Daoy (cell line): ENCODE measurements at regions not wholly inside any gene's neighbourhood (a gene's known extent, or its start where the extent isn't known, plus 50 kb on each side); places are given as distances from the start of the nearest gene placed in this dataset.
A peak's percentile ranks its signal among the peaks of the same experiment; 100 is the strongest.

Source experiments
- DNase-seq: peaks from one replicate; pipeline ENCODE4 v3.0.0-alpha.2; 2015; ENCODE audit warnings: low read depth

GRCh38 chr7:33727315-33727714 is 178.0 kb upstream of the BMPER start:
- DNase-seq: no peak

GRCh38 chr7:33728873-33729551 is 176.3 kb upstream of the BMPER start:
- no peak for DNase-seq

DNA sequence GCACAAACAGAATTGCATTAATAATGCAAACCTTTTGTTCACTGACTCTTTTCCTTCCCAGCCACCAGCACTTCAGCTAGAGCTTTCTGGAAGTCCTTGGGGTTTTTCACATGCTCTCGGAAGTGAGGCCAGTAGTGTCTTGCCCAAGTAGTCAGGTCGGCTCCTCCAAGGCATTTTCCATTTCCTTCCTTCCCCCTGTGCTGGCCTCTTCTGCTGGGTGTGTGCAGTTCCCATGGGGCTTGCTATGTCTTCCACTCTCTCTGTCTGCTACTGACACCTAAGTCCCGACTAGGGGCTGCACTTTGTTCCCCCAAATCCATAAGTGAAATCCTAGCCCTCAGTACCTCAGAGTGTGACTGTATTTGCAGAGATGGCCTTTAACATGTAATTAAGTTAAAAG is 175.6 kb upstream of the BMPER start:
- DNase-seq: no peak

GRCh38 chr7:33730958-33731357 is 174.4 kb upstream of the BMPER start:
- no peak for DNase-seq

GRCh38 chr7:33731912-33732311 is 173.4 kb upstream of the BMPER start:
- no peak for DNase-seq

GRCh38 chr7:33732462-33732861 is 172.9 kb upstream of the BMPER start:
- DNase-seq: no peak

GRCh38 chr7:33733870-33734650 is 171.3 kb upstream of the BMPER start:
- DNase-seq: no peak

GRCh38 chr7:33735403-33735802 is 169.9 kb upstream of the BMPER start:
- no peak for DNase-seq

GRCh38 chr7:33736521-33737221 is 168.7 kb upstream of the BMPER start:
- DNase-seq: no peak

DNA sequence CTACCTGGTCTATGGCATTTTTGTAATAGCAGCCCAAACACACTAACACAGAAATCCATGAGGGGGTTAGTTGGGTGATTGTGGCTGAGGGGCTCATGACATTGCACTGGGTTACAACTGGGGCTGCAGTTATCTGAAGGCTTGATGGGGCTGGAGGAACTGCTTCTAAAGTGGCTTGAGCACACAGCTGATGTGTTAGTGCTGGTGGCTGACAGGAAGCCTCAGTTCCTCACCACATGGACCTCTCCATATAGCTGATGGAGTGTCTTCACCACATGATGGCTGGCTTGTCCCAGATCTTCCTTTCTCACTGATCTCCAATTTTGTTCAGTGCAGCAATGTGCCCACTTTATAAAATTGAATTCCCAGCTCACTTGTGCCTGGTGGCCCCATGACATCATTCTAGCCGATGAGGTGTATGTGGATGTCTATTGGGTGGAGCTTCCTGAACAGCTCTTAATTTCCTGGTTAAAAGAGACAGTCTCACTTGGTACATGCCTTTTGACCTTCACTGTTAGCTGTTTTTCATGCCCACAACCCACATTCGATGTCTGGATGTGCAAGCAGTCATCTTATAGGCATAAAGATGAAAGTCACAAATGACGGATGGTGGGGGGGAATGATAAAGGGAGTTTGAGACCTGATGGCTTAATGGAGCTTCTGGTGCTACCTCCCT is 166.9 kb upstream of the BMPER start:
- DNase-seq: no peak

DNA sequence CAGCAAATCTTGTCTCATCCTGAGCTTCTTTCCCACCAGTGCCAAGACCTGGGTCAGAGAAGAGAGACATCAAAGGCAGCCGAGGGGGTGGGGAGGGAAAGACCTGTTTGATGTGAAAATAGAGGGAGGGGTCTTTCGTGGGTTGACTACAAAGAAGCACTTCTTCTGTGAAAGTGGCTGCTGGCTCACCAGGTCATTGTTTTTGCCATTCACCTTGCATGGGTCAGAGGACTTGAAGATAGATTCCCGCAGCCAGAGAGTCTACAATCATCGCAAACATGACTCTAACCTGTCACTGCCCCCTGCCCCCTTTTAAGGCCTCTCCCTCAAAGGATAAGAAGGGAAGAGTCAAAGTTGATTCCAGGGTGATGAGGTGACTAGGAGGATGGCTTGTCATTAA is 166.1 kb upstream of the BMPER start:
- no peak for DNase-seq

- no peak for DNase-seq
Observed at GRCh38 chr7:33742521-33742920, 162.8 kb upstream of the BMPER start.

GRCh38 chr7:33742999-33743587 is 162.2 kb upstream of the BMPER start:
- no peak for DNase-seq

DNA sequence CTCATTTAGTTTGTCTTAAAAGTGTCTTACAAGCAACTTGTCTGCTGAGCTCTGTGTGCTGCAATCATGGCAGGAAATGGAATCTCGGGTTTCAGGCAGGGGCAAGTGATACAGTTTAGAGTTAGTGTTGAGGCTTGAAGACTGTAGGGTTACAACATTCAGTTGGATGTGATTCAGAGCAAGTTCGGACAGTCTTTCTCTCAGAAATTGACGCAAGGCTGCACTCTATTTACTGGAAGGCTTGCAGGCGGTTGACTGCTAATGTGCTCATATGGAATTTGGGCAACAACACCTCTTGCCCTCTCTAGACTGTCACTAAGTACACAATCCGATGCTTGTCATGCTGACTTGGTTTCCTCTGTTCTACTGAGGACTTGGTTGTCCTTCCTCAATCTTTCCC is 161.7 kb upstream of the BMPER start:
- DNase-seq: no peak

GRCh38 chr7:33744293-33745075 is 160.9 kb upstream of the BMPER start:
- DNase-seq: no peak

DNA sequence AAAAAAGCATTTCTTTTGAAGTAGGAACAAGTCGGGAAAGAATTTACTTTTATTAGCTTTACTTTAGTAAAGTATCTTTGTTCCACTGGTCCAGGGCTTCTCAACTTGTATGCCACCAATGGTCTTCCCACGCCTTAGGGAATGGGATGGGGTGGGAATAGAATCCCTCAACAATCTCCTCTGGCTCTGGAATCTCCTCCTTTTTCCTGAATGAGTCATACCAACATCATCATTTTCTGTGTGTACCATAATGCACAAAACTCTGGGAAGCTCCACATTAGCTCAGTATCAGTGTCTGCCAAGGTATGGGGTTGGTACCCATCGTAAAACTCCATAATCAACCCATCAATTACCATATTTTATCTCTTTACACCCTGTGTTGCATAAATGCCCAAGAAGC is 159.4 kb upstream of the BMPER start:
- DNase-seq: peak; percentile 46

DNA sequence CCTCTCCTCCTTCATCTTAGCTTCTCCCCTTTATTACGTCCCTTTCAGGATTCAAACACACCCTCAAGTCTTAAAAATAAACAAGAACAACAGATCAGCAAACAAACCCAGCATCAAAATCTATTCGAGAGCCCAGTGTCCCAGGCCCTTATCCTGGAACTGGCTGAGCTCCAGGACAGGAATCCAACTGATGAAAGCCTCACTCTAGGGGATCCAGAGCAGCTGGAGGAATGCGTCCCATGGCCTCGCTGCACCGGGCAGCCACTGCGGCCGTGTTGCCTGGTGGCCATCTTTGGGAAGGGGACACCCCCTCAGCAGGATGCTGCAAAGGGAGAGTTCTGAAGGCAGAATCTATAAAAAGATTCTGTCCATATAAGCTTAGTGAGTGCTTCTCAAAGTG is 156.5 kb upstream of the BMPER start:
- DNase-seq: no peak

DNA sequence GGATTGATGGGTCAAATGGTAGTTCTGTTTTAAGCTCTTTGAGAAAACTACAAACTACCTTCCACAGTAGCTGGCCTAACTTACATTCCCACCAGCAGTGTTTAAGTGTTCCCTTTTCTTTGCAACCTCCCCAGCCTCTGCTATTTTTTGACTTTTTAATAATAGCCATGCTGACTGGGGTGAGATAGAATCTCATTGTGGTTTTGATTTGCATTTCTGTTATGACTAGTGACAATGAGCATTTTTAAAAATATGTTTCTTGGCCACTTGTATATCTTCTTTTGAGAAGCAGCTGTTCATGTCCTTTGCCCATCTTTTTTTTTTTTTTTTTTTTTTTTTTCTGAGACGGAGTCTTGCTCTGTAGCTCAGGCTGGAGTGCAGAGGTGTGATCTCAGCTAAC is 155.2 kb upstream of the BMPER start:
- no peak for DNase-seq

DNA sequence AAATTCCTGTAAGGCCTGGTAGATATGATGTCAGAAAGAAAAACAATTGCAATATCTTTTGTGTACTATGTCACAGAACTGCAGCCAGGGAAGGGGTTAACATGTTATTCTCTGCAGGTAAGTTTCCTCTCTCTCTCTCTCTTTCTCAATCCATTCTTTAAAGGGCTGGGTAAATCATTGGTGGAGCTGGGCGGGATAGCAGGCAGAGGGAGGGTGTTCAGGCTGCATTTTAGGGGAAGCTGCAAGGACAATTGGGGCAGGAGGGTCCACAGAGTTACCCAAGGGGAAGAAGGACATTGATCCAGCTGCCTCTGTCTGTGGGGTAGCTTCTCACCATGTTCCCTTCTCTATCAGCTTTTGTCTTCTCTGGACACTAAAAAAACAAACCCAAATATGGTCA is 153.9 kb upstream of the BMPER start:
- no peak for DNase-seq

- no peak for DNase-seq
Observed at GRCh38 chr7:33753881-33754525, 151.3 kb upstream of the BMPER start.
